K562 (cell line): ENCODE measurements at regions not wholly inside any gene's neighbourhood (a gene's known extent, or its start where the extent isn't known, plus 50 kb on each side); places are given as distances from the start of the nearest gene placed in this dataset.

Source experiments
- ATAC-seq: fragments of 200-7000 bp; cut with Tn5 transposase; 3 replicates; pipeline ENCODE4 v1.9.1; 2020; ENCODE audit warnings: moderate library complexity
- BruUV-seq: library from RNA; stranded (reverse); fragments of 400-500 nt; replicated peaks from 2 replicates; lab custom pipeline; 2021; lab: Mats Ljungman, UMichigan
- CTCF ChIA-PET: fragments of 300-600 bp; formaldehyde crosslinking; extraction: SDS; loops from one replicate; lab custom pipeline; 2021; ENCODE audit warnings: low intra/inter-chr PET ratio; lab: Yijun Ruan, JAX
- POLR2A ChIA-PET: fragments of 300-600, 350-650 bp; sonication (Branson Sonifier 250); formaldehyde crosslinking; extraction: SDS; loops from one replicate; lab custom pipeline; 2021; ENCODE audit warnings: antibody characterized with exemption, inconsistent platforms; lab: Yijun Ruan, JAX
- DNase-seq, 4 experiments: peaks; one replicate each; pipeline versions ENCODE4 v3.0.0 to v3.0.0-alpha.2; 2011 to 2018; ENCODE audit warnings: low spot score in 3 of 4, mixed read lengths in 3 of 4; ENCODE audit errors: extremely low read depth in 1 of 4
- FAIRE-seq: peaks from 2 replicates; lab custom pipeline; 2011; peaks lifted over from hg19 to GRCh38; lab: Jason Lieb, UNC
- H2AFZ ChIP-seq: 2 replicates; pipeline ENCODE4 v1.6.0; 2011; ENCODE audit warnings: low read depth, low read length, control low read depth, inconsistent platforms
- H3K27ac ChIP-seq: fragments of 200-600 bp; 3 replicates; pipeline ENCODE4 v1.8.0; 2011; ENCODE audit warnings: low read depth, mild to moderate bottlenecking, control low read depth, inconsistent platforms, low read length, moderate library complexity, mixed read lengths; ENCODE audit errors: extremely low read depth
- H3K27me3 ChIP-seq, 2 experiments: fragments of 300-600 bp in 1 of 2; 2 replicates in 1 of 2; 3 replicates in 1 of 2; pipeline versions ENCODE4 v1.6.0 to v1.8.0; 2011; ENCODE audit warnings: inconsistent platforms in 2 of 2, low read length in 2 of 2, mild to moderate bottlenecking in 1 of 2, mixed read lengths in 1 of 2, moderate library complexity in 1 of 2; ENCODE audit not compliant: control insufficient read depth in 2 of 2, insufficient read depth in 2 of 2
- H3K36me3 ChIP-seq: fragments of 300-600 bp; 3 replicates; pipeline ENCODE4 v1.8.0; 2011; ENCODE audit warnings: mild to moderate bottlenecking, low read length, inconsistent platforms; ENCODE audit not compliant: control insufficient read depth, insufficient read depth
- H3K4me1 ChIP-seq, 2 experiments: fragments of 200-600 bp in 1 of 2; replicated peaks in 1 of 2; 2 replicates in 1 of 2; 3 replicates in 1 of 2; pipeline versions ENCODE4 v1.5.1 to v1.8.0; 2011; ENCODE audit warnings: inconsistent platforms in 2 of 2, low read length in 2 of 2, mild to moderate bottlenecking in 1 of 2, mixed read lengths in 1 of 2, moderate library complexity in 1 of 2; ENCODE audit not compliant: control insufficient read depth in 2 of 2, insufficient read depth in 2 of 2
- H3K4me2 ChIP-seq: 2 replicates; pipeline ENCODE4 v1.6.1; 2011; ENCODE audit warnings: low read length, control low read depth, inconsistent platforms, mixed read lengths; ENCODE audit not compliant: insufficient read depth
- H3K4me3 ChIP-seq: fragments of 200-600 bp; sonication (generic), shearing (Covaris generic); 2 replicates; pipeline ENCODE4 v1.5.1; 2016; ENCODE audit warnings: control low read depth, inconsistent platforms
- H3K79me2 ChIP-seq: fragments of 200-600 bp; 3 replicates; pipeline ENCODE4 v1.8.0; 2011; ENCODE audit warnings: low read length, inconsistent platforms; ENCODE audit not compliant: control insufficient read depth, insufficient read depth
- H3K9ac ChIP-seq, 2 experiments: 2 replicates each; pipeline versions ENCODE4 v1.6.0 to v1.6.1; 2011; ENCODE audit warnings: low read depth in 2 of 2, low read length in 2 of 2, control low read depth in 1 of 2, inconsistent platforms in 1 of 2, mild to moderate bottlenecking in 1 of 2, mixed read lengths in 1 of 2; ENCODE audit not compliant: insufficient read depth in 1 of 2
- H3K9me1 ChIP-seq: one replicate; pipeline ENCODE4 v1.6.0; 2011; ENCODE audit warnings: inconsistent platforms, mild to moderate bottlenecking, low read length, moderate library complexity; ENCODE audit not compliant: control insufficient read depth, insufficient read depth
- H3K9me3 ChIP-seq: replicated peaks from 2 replicates; pipeline ENCODE4 v1.5.1; 2011; ENCODE audit warnings: low read depth, low read length, inconsistent platforms; ENCODE audit not compliant: control insufficient read depth, insufficient read depth
- H4K20me1 ChIP-seq: replicated peaks from 2 replicates; pipeline ENCODE4 v1.6.1; 2011; ENCODE audit warnings: low read length, inconsistent platforms, mixed read lengths; ENCODE audit not compliant: control insufficient read depth, insufficient read depth
- BCLAF1 ChIP-seq, 2 experiments: fragments of 450-650 bp in 1 of 2; IDR thresholded peaks; 2 replicates each; pipeline ENCODE4 v1.6.1; 2011 to 2017; ENCODE audit warnings: low read depth in 2 of 2, antibody characterized with exemption in 1 of 2, borderline replicate concordance in 1 of 2, low read length in 1 of 2, mild to moderate bottlenecking in 1 of 2, mixed read lengths in 1 of 2; ENCODE audit not compliant: control insufficient read depth in 1 of 2
- BRF1 ChIP-seq: IDR thresholded peaks from 3 replicates; pipeline ENCODE4 v1.6.1; 2011; ENCODE audit warnings: borderline replicate concordance, mild to moderate bottlenecking; ENCODE audit not compliant: insufficient read length; ENCODE audit errors: extremely low read depth
- CTCF ChIP-seq, 3 experiments: IDR thresholded peaks in 2 of 3; conservative IDR thresholded peaks in 1 of 3; 2 replicates each; pipeline ENCODE4 v1.5.1; 2011 to 2012; ENCODE audit warnings: low read length in 3 of 3, mild to moderate bottlenecking in 3 of 3, control low read depth in 2 of 3, improper control_type of control experiment in 1 of 3, inconsistent platforms in 1 of 3, low read depth in 1 of 3, mixed read lengths in 1 of 3, moderate library complexity in 1 of 3; ENCODE audit not compliant: insufficient read depth in 2 of 3
- LEF1 ChIP-seq: fragments of 450-650 bp; IDR thresholded peaks from 2 replicates; pipeline ENCODE4 v1.6.1; 2016; ENCODE audit warnings: mild to moderate bottlenecking
- MAFK ChIP-seq: IDR thresholded peaks from 2 replicates; pipeline ENCODE4 v1.6.1; 2011; ENCODE audit warnings: low read length, improper control_type of control experiment
- MCM3 ChIP-seq: fragments of 450-650 bp; IDR thresholded peaks from 2 replicates; pipeline ENCODE4 v1.6.1; 2016
- MEIS2 ChIP-seq: fragments of 450-650 bp; IDR thresholded peaks from 2 replicates; pipeline ENCODE4 v1.6.1; 2014; ENCODE audit warnings: mild to moderate bottlenecking; ENCODE audit not compliant: partially characterized antibody
- RBM15 ChIP-seq: fragments of 200-400 bp; formaldehyde crosslinking; IDR thresholded peaks from 2 replicates; pipeline ENCODE4 v1.6.1; 2018; ENCODE audit warnings: mild to moderate bottlenecking, low read length, moderate library complexity; ENCODE audit not compliant: insufficient read depth
- SAP30 ChIP-seq: fragments of 200-600 bp; sonication (generic); IDR thresholded peaks from 2 replicates; pipeline ENCODE4 v1.6.1; 2012; ENCODE audit warnings: borderline replicate concordance, low read depth, mild to moderate bottlenecking, moderate library complexity, low read length, control low read depth, inconsistent platforms; ENCODE audit not compliant: insufficient read depth, poor library complexity, severe bottlenecking
- TSC22D4 ChIP-seq: fragments of 450-650 bp; IDR thresholded peaks from 2 replicates; pipeline ENCODE4 v1.6.1; 2016; ENCODE audit warnings: missing genetic modification characterization, missing biosample characterization, control low read depth
- ZNF583 ChIP-seq: fragments of 250-450 bp; sonication (Bioruptor Pico); IDR thresholded peaks from 2 replicates; pipeline ENCODE4 v1.4.0; 2020
- WGBS: fragments of 100-300 bp; shearing (Covaris generic); methylation state at CpG from one replicate; pipeline ENCODE4 v1.1.6; 2016; ENCODE audit warnings: low coverage, mixed read lengths; ENCODE audit not compliant: insufficient coverage; ENCODE audit errors: missing lambda C conversion rate; 5-methylcytosine and 5-hydroxymethylcytosine counted together
- in situ Hi-C: fragments of 300-500 bp; cut with MboI; formaldehyde crosslinking; loops from 4 replicates; pipeline ENCODE4 v1.15.0; 2018; ENCODE audit warnings: inconsistent platforms, mixed read lengths
- intact Hi-C: fragments of 100-400 bp; cut with micrococcal nuclease; formaldehyde crosslinking; loops from 2 replicates; pipeline ENCODE4 v1.14.2; 2022

- Histone ChIP-seq H3K36me3 (no peaks in the 10 kb centered on the region), H3K9ac (no peak overlapping the region), H3K79me2 (no peaks in the 10 kb centered on the region), H3K4me1 (no peaks in the 10 kb centered on the region), H3K9me1 (no peaks in the 10 kb centered on the region), H3K4me2 (no peak overlapping the region), H3K4me3 (no peak overlapping the region), H3K27ac (no peak overlapping the region), H3K27me3 (no peaks in the 10 kb centered on the region), H4K20me1 (no peaks in the 10 kb centered on the region), H2AFZ (no peak overlapping the region), H3K9me3 (no peaks in the 10 kb centered on the region)
- 0% methylated on average over 2 of the region's 2 CpGs for WGBS
- intact Hi-C loops: no loop called here
- in situ Hi-C loops: no loop called here
- BruUV-seq: no TSS peak
- CTCF ChIA-PET: no interaction called here
- ATAC-seq (no peak), DNase-seq (no peak), FAIRE-seq (no peak)
- POLR2A ChIA-PET: no interaction called here
- TF ChIP-seq ZNF583 (CRISPR knock-in tag): no peak
Measured at GRCh38 chr5:52648726-52649125, 139.0 kb upstream of the ITGA1 start.

GRCh38 chr5:52655163-52655562 lies 132.6 kb upstream of the ITGA1 start:
- H3K9ac ChIP-seq: no peak overlapping the region
- WGBS: 0% methylated on average over 1 of the region's 1 CpG
- no peaks in the 10 kb centered on the region for H3K79me2 ChIP-seq
- H3K27me3 ChIP-seq: no peaks in the 10 kb centered on the region
- ATAC-seq (no peak), FAIRE-seq (no peak), DNase-seq (no peak)
- no peaks in the 10 kb centered on the region for H3K4me1 ChIP-seq
- no peaks in the 10 kb centered on the region for H3K9me1 ChIP-seq
- H3K4me2 ChIP-seq: no peak overlapping the region
- no peaks in the 10 kb centered on the region for H3K9me3 ChIP-seq
- intact Hi-C loops: loop anchor here (5.0 kb wide), 1 partner anchor 1273 kb away; the partner anchor contains the start of gene ISL1
- H3K36me3 ChIP-seq: no peaks in the 10 kb centered on the region
- CTCF ChIA-PET: no interaction called here
- BruUV-seq: no TSS peak
- no peak overlapping the region for H3K27ac ChIP-seq
- no peaks in the 10 kb centered on the region for H4K20me1 ChIP-seq
- no peak overlapping the region for H3K4me3 ChIP-seq
- in situ Hi-C loops: loop anchor here (25.0 kb wide), 1 partner anchor 1268 kb away; the partner anchor contains the start of gene ISL1
- H2AFZ ChIP-seq: no peak overlapping the region
- POLR2A ChIA-PET: no interaction called here
- no peak for TF ChIP-seq BRF1
- TF ChIP-seq TSC22D4 (tag): no peak
- no peak for TF ChIP-seq MCM3
- no peak for TF ChIP-seq SAP30
- TF ChIP-seq RBM15: no peak
- TF ChIP-seq CTCF (IDR thresholded peaks at IDR 0.05 in 2 of 3, conservative IDR thresholded peaks at IDR 0.05 in 1 of 3; ENCODE audit: insufficient read depth in 2 of 3, low read depth in 1 of 3, low read length in 3 of 3): no peak
- TF ChIP-seq BCLAF1 (IDR thresholded peaks at IDR 0.05; ENCODE audit: borderline replicate concordance in 1 of 2, control insufficient read depth in 1 of 2, low read depth in 2 of 2, low read length in 1 of 2): no peak
- TF ChIP-seq MEIS2: no peak
- TF ChIP-seq MAFK: no peak
- TF ChIP-seq LEF1: no peak
